HG03066 (cell line): ENCODE measurements at regions not wholly inside any gene's neighbourhood (a gene's known extent, or its start where the extent isn't known, plus 50 kb on each side); places are given as distances from the start of the nearest gene placed in this dataset.
"Not testable (repeated sequence)": the region's sequence is repeated elsewhere in the genome, so short reads cannot be mapped to it uniquely, and the experiment has no call there.

Experiments
- ATAC-seq: cut with Tn5 transposase; IDR thresholded peaks from one replicate; pipeline ENCODE4 v1.9.1; 2021; ENCODE audit warnings: low read depth; ENCODE audit not compliant: unreplicated experiment

DNA sequence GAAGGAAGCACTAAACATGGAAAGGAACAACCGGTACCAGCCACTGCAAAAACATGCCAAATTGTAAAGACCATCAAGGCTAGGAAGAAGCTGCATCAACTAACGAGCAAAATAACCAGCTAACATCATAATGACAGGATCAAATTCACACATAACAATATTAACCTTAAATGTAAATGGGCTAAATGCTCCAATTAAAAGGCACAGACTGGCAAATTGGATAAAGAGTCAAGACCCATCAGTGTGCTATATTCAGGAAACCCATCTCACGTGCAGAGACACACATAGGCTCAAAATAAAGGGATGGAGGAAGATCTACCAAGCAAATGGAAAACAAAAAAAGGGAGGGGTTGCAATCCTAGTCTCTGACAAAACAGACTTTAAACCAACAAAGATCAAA, 126.3 kb upstream of the CAV2 start:
- not testable (repeated sequence) for ATAC-seq

DNA sequence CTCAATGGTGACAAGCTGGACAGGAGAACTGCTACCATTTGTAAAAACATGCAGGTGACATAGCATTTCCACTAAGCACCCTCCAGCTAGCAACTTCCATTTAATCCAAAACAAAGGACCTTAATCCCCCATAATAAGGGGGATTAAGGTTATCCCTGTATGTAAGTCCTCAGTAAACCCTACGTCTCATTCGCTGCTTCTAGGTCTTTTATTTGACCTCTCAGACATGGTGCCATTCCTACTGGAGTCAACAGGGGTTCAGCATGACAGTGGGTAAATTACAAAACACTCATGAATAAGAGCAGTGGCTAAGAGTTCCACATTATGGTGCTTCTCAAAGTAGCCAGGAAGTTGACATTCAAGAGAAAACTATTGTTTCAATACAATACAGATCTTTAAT, 121.8 kb upstream of the CAV2 start:
- ATAC-seq = no peak

DNA sequence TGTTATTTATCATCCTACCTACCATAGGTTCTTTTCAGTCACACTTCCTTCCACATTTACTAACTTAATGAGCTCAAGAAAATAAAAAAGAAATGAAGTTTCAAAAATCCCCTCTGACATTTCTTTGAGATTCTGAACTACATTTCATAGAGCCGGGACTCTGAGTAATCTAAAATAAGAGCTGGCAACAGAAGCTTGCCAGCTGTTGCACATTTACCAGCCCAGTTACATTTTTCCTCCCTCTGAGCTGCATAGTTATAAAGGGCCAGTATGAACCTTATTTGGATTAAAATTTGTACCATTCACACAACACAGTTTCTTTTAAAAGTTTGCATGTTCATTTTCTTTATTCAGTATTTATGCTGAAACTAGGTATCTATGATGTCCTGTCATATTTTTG, 119.5 kb upstream of the CAV2 start:
- no peak for ATAC-seq

DNA sequence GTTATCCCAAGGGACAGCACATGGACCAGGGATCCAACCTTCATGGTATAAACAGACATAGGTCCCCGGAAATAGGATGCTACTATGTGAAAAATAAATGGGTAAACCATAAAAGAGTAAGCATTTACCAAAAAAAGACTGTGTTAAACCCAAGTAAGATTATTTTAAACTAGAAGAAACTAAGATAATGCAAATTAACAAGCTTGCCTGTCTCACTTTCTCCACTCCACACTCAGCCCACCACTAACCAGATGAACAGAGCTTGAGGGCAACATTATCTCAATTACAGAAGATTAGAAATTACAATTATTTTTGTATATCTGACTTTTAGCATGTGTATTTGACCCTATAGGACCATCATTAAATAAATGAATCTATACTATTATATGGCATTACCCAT, 117.2 kb upstream of the CAV2 start:
- no peak for ATAC-seq

DNA sequence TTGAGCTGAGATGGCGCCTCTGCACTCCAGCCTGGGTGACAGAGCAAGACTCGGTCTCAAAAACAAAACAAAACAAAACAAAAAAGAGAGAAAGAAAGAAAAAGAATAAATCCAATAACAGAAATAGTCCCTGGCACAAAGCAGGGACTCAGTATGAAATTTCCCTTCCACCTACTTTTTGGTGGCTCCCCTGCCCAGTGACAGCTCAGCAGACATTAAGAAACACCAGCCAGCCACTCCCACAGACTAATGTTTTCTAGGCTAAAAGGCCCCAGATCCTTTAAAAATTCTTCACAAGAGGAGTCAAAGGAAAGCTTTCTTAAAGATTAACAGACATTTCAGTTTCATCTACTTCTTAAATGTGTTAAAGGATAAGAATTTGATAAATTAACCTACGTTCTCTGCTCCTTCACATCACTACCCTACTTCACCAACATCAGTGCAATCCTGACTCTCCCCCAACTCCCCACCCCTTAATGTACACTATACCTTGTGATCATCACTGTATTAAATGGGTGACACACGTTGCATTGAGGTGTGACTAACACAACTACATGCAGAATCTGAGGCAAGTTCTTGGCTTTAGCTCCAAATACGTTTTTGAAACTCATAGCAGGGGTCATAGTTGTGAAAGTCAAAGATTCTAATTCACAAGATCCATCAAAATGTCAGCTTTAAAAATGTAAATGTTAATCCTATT, 114.5 kb upstream of the CAV2 start:
- no peak for ATAC-seq

DNA sequence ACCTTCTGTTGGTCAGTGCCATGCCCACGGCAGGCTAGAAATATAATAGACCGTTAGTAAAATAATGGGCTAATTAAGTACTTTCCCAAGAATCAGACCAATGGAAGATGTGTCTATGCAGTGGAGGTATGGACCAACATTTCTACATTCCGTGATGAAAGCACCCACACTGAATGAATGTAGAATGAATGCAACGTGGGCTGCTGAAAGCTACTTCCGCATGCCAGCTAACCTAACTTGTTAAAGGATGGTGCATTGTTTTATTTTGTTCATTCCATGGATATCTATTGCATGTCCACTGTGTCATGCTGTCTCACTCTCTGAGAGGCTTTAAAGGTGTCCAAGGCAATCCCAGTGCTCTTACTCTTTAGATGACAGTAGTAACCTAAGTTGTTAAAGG, 112.9 kb upstream of the CAV2 start:
- no peak for ATAC-seq

DNA sequence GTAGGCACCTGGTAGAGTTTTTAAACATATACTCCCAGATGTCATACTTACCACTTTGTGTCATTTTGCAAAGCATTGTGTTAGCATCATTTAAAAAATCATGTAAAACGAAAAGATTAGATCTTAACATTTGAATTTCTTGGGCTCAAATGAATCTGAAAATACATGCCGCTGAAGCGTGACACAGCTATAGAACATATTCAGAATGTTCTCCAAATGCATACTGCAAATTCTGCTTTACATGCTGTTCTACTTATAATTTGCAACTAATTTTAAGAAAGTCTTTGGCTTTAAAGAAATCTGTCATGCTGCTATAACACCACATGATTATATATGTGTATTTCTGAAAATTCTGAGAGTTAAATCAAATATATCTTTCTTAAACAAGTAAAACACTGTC, 109.2 kb upstream of the CAV2 start:
- no peak for ATAC-seq

DNA sequence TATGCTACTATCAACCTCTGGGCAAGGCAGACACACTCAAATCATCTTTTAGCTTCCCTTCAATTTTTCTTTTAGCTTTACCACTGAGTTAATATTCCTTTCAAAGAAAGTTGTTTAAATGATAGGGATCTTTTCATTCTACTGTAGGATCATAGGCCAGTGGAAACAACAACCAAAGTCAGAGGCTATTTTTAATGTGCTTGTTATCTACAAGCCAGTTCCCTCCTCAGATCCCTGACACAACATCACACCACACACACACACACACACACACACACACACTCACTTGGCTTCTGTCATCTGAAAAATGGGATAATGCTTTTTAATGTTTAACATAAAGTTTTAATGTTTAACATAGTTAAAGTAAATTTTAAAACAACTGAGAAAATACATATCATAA, 106.7 kb upstream of the CAV2 start:
- no peak for ATAC-seq

DNA sequence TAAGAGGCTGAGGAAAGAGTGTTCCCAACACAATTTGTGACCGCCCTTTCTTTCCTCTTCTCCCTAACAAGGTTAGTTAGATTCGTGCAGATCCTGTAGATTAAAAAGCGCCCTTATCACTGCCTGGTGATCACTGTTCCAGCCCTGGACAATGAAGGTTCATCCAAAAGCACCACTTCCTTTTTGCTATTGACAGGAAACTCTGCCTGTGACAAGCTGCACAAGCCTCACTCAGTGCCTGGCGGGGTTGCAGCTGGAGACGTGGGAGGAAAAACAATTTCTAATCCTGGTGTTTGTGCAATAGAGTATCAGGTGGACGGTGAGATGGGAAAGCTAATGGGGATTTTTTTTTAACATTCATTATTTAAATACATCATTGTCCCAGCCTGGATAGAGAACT, 105.9 kb upstream of the CAV2 start:
- ATAC-seq = no peak

DNA sequence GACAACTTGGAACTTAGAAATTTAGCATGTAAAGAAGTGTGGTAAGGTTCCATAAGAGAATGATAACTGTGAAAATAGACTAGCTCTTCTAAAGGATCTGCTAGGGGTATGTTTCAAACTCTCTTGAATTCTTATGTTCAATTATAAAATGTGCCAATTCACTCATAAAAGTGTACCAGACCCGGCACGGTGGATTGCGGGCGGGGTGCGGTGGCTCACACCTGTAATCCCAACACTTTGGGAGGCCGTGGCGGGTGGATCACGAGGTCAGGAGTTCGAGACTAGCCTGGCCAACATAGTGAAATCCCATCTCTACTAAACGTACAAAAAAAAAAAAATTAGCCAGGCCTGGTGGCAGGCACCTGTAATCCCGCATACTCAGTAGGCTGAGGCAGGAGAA, 105.4 kb upstream of the CAV2 start:
- no peak for ATAC-seq

DNA sequence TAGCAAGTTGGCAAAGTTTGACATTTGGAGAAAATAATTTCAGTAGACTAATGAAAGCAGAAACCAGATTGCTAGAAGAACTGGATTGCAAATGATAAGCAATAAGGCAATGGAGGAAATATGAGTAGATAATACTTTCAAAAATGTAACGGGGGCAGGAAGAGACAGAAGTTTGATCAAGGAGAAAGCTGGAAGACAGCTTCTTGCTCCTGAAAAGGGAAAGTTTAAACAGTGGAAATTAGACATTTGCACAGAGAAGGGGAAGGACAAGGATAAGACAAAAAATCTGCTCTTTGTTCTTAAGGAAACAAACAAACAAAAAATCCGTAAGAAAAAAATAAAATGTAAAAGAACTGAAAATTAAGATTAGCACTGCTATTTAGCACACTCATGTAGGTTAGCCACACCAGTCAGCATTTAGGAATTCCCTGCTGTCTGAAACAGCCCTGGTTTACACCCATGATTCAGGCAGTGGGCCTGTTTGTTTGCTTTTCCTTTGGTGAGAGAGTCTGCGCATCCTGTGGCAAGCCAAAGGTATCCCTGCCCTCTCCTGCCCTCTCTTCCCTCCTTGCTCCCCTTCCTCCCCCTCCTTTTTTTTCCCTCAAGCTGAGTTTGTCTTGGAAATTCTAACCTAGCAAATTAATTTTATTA, 104.3 kb upstream of the CAV2 start:
- no peak for ATAC-seq

DNA sequence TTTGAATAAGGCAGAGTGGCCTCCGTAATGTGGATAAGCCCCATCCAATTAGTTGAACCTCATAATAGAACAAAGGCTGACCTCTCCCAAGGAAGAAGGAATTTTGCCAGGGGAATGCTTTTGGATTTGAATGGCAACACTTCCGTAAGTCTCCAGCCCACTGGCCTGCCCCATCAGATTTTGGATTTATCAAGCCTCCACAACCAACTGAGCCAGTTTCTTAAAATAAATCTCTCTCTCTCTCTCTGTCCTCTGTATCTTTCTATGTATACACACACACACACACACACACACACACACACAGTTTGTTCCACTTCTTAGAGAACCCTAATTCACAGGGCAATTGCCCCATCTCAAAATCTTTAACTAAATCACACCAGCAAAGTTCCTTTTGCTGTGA, 100.9 kb upstream of the CAV2 start:
- no peak for ATAC-seq

DNA sequence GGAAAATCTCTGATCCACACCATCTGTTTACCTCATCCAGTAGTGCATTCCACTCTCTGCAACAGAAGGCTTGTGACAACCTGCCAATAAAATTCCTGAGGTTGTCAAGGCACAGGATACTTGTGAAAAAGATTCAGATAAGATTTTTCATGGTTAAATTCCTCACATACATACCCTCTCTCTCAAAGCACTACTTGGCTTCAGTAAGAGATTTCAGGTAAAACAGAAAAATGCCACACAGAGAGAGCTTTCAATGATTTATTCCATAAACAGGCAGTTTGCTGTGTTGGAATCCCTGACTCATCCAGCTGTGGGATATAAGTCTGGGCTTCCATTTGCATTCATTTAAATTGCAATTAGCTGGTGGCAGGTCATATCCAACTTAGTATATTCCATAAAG, 99.7 kb upstream of the CAV2 start:
- ATAC-seq = no peak

DNA sequence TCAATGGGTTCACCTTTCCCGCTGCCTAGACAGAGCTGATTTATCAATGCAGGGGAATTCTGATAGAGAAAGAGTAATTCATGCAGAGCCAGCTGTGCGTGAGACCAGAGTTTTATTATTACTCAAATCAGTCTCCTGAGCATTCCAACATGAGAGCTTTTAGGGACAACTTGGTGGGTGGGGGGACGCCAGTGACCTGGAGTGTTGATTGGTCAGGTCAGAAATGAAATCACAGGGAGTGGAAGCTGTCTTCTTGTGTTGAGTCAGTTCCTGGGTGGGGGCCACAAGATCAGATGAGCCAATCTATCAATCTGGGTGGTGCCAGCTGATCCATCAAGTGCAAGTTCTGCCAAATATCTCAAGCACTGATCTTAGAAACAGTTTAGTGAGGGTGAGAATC, 99.0 kb upstream of the CAV2 start:
- ATAC-seq = no peak

DNA sequence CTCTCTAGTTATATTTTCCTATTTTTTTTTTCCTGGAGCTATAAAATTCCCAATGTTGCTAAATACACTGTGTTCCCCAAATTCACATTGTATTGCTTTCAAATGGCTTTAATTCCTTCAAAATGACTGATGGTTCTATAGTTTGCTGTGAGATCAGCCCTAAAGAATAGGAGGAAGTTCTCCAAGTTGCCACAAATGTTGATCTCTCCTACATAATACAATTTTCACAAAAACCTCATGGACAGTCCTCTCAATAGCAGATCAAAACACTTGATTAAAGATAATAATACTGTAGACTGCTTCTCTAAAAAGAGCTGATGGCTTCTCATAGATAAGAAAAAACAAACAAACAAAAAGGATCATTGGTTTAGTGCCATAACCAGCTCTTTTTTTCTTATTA, 97.8 kb upstream of the CAV2 start:
- no peak for ATAC-seq

DNA sequence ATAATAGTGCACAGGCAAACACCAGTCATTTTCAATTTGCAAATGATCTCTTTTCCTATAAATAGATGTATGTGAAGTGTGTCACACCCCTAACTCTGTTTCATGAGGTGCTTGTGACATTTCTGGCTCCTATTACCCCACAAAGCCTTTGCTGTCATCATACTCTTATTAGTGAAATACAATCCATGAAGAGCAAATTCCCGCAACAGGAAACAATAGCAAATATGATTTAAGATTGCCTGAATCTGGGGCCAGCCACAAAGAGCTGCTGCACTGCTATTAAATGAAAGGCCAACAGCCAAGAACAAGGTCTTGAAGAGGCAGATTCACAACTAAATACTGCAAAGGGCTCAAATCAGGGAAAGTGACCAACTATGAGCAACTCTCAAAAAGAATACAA, 96.3 kb upstream of the CAV2 start:
- no peak for ATAC-seq

DNA sequence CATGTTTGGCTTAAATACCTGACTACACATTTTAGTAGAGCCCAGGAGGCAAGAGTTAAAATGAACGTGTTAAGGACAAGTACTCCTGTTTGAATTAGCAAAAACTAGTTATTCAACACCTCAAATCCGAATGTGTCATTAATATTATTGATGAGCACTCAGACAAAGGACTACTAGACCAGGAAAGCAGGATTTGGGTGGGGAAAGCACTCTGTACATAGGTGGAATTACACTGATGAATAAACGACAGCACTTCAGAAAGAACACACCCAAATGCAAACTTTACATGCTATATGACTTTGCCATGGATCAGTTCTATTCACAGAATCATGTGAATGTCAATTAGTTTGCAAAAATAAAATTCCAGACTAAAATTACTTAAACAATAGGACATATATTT, 95.1 kb upstream of the CAV2 start:
- ATAC-seq = no peak

DNA sequence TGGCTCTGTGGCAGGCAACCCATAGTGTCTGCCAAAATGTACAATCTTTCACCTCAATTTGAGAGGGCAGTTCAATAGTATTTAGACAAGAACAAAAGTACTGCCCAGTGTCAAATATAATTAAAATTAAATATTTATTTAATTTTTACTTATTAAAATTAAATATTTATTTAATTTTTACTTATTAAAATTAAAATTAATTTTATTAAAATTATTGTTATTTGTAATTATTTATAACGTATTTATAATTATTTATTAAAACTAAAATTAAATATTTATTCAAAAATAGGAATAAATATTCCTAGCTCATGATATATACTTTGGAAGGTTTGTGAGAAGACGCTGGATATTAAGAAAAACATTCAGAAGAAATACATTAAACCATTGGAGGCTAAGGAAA, 93.7 kb upstream of the CAV2 start:
- ATAC-seq = no peak

DNA sequence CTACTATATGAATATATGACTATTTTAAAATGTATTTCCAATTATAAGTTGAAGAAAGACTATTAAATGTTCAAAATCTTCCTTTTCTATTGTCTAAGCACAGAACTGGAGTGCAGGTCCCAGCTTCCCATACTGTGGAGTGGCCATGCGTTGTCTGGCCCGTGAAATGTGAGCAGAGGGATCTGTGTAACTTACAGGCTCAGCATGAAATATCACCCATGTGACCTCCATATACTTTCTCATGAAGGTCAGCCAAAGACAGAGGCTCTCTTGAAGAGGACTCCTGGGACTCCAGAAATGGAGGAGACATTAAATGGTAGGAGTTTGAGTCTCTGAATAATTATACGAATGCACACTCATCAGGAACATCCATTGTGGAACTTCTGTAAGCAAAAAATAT, 92.4 kb upstream of the CAV2 start:
- ATAC-seq = no peak

DNA sequence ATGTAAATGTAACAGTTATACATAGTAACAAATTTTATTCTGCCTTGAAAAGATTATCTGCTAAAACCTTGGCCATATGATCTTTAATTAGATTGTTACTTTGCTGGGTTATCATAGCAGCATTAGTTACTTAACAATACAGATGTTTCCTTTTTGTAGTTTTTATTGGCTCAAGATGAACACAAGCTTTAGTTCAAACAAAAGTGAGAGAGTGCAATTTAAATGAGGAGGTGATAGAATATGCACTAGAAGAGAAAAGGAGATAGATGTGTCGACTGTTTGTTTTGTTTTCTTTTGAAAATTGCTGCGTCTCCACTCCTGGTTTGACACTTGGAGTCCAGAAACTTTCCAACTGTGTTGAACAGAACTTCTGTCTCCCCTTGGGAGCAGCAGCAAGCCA, 91.4 kb upstream of the CAV2 start:
- no peak for ATAC-seq

DNA sequence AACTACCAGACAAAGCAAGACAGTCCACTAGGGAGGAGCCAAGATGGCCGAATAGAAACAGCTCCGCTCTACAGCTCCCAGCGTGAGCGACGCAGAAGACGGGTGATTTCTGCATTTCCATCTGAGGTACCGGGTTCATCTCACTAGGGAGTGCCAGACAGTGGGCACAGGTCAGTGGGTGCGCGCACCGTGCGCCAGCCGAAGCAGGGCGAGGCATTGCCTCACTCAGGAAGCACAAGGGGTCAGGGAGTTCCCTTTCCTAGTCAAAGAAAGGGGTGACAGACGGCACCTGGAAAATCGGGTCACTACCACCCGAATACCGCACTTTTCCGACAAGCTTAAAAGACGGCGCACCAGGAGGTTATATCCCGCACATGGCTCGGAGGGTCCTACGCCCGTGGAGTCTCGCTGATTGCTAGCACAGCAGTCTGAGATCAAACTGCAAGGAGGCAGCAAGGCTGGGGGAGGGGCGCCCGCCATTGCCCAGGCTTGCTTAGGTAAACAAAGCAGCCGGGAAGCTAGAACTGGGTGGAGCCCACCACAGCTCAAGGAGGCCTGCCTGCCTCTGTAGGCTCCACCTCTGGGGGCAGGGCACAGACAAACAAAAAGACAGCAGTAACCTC, 90.6 kb upstream of the CAV2 start:
- ATAC-seq = not testable (repeated sequence)

DNA sequence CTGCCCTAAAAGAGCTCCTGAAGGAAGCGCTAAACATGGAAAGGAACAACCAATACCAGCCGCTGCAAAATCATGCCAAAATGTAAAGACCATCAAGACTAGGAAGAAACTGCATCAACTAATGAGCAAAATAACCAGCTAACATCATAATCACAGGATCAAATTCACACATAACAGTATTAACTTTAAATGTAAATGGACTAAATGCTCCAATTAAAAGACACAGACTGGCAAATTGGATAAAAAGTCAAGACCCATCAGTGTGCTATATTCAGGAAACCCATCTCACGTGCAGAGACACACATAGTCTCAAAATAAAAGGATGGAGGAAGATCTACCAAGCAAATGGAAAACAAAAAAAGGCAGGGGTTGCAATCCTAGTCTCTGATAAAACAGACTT, 88.8 kb upstream of the CAV2 start:
- ATAC-seq = not testable (repeated sequence)
